Activated CD4-positive, alpha-beta T cell treated with anti-CD3 and anti-CD28 coated beads, Interleukin-2, amount 10 ng/mL, durations not matched to agents 7 days and 5 days (primary cell): ENCODE measurements at regions not wholly inside any gene's neighbourhood (a gene's known extent, or its start where the extent isn't known, plus 50 kb on each side); places are given as distances from the start of the nearest gene placed in this dataset.
"Not testable (repeated sequence)": the region's sequence is repeated elsewhere in the genome, so short reads cannot be mapped to it uniquely, and the experiment has no call there.

Source experiments
- CTCF ChIA-PET: fragments of 350-600 bp; sonication (Branson Sonifier 250); formaldehyde crosslinking; loops from one replicate; lab custom pipeline; 2021; ENCODE audit warnings: antibody characterized with exemption; lab: Charles Lee
- POLR2A ChIA-PET: fragments of 350-600 bp; sonication (Branson Sonifier 250); formaldehyde crosslinking; loops from one replicate; lab custom pipeline; 2021; ENCODE audit warnings: antibody characterized with exemption; lab: Charles Lee
- DNase-seq: peaks from one replicate; pipeline ENCODE4 v3.0.0-alpha.2; 2020
- H3K27ac Mint-ChIP-seq: one replicate; pipeline ENCODE4 v1.8.0; 2021; ENCODE audit warnings: mild to moderate bottlenecking, moderate library complexity, mixed read lengths
- H3K27me3 Mint-ChIP-seq: one replicate; pipeline ENCODE4 v1.8.0; 2021; ENCODE audit warnings: mixed read lengths
- H3K36me3 Mint-ChIP-seq: one replicate; pipeline ENCODE4 v1.8.0; 2021; ENCODE audit warnings: low read depth, mixed read lengths
- H3K4me1 Mint-ChIP-seq: one replicate; pipeline ENCODE4 v1.8.0; 2021; ENCODE audit warnings: mixed read lengths
- H3K4me3 Mint-ChIP-seq: one replicate; pipeline ENCODE4 v1.8.0; 2021; ENCODE audit warnings: mild to moderate bottlenecking, moderate library complexity, mixed read lengths
- H3K9me3 Mint-ChIP-seq: one replicate; pipeline ENCODE4 v1.8.0; 2021; ENCODE audit warnings: mixed read lengths

- Mint-ChIP-seq H3K9me3 (peaks cover 4% of the 10 kb centered on the region), H3K4me1 (no peaks in the 10 kb centered on the region), H3K4me3 (no peak overlapping the region), H3K27ac (no peak overlapping the region), H3K36me3 (no peaks in the 10 kb centered on the region), H3K27me3 (no peaks in the 10 kb centered on the region)
- DNase-seq: no peak
- CTCF ChIA-PET: interaction anchor here (0.6 to 1.2 kb wide), 2 partner anchors 19 to 63 kb away, joined by 3 read pairs; no protein-coding TSS in a partner anchor
- POLR2A ChIA-PET: no interaction called here
Observed at GRCh38 chr12:131573631-131574394, 137.1 kb upstream of the SFSWAP start.

GRCh38 chr12:131574395-131574771 is 136.5 kb upstream of the SFSWAP start:
- H3K4me1 Mint-ChIP-seq: no peaks in the 10 kb centered on the region
- H3K27me3 Mint-ChIP-seq: peaks cover under 1% of the 10 kb centered on the region
- H3K27ac Mint-ChIP-seq: no peak overlapping the region
- CTCF ChIA-PET: interaction anchor here (0.5 to 1.2 kb wide), 2 partner anchors 18 to 40 kb away, joined by 3 read pairs; no protein-coding TSS in a partner anchor
- DNase-seq: no peak
- POLR2A ChIA-PET: no interaction called here
- H3K4me3 Mint-ChIP-seq: no peak overlapping the region
- H3K9me3 Mint-ChIP-seq: peaks cover 4% of the 10 kb centered on the region
- H3K36me3 Mint-ChIP-seq: no peaks in the 10 kb centered on the region

GRCh38 chr12:131575371-131575770 is 135.5 kb upstream of the SFSWAP start:
- Mint-ChIP-seq H3K27ac (no peak overlapping the region), H3K4me1 (no peaks in the 10 kb centered on the region), H3K9me3 (peaks cover 4% of the 10 kb centered on the region), H3K4me3 (no peak overlapping the region), H3K27me3 (peaks cover 3% of the 10 kb centered on the region), H3K36me3 (no peaks in the 10 kb centered on the region)
- ChIA-PET CTCF (no interaction called here), POLR2A (no interaction called here)
- DNase-seq: no peak

GRCh38 chr12:131576734-131577133 is 134.2 kb upstream of the SFSWAP start:
- H3K27me3 Mint-ChIP-seq, H3K9me3 Mint-ChIP-seq, H3K27ac Mint-ChIP-seq, POLR2A ChIA-PET, H3K36me3 Mint-ChIP-seq, DNase-seq, H3K4me1 Mint-ChIP-seq, CTCF ChIA-PET, H3K4me3 Mint-ChIP-seq: not testable (repeated sequence)

- DNase-seq: no peak
- H3K36me3 Mint-ChIP-seq: no peaks in the 10 kb centered on the region
- H3K27ac Mint-ChIP-seq: no peak overlapping the region
- no peaks in the 10 kb centered on the region for H3K4me1 Mint-ChIP-seq
- H3K4me3 Mint-ChIP-seq: no peak overlapping the region
- peaks cover 3% of the 10 kb centered on the region for H3K27me3 Mint-ChIP-seq
- peaks cover 4% of the 10 kb centered on the region for H3K9me3 Mint-ChIP-seq
- ChIA-PET CTCF (no interaction called here), POLR2A (no interaction called here)
Observed at GRCh38 chr12:131577766-131578165, 133.1 kb upstream of the SFSWAP start.

GRCh38 chr12:131578828-131579470 is 131.9 kb upstream of the SFSWAP start:
- Mint-ChIP-seq H3K4me1 (no peaks in the 10 kb centered on the region), H3K4me3 (no peak overlapping the region), H3K9me3 (peaks cover 4% of the 10 kb centered on the region), H3K27me3 (peaks cover 3% of the 10 kb centered on the region), H3K27ac (no peak overlapping the region), H3K36me3 (no peaks in the 10 kb centered on the region)
- no peak for DNase-seq
- CTCF ChIA-PET: no interaction called here
- POLR2A ChIA-PET: no interaction called here

- no peak for DNase-seq
- no peak overlapping the region for H3K27ac Mint-ChIP-seq
- H3K4me1 Mint-ChIP-seq: no peaks in the 10 kb centered on the region
- ChIA-PET CTCF (no interaction called here), POLR2A (no interaction called here)
- peaks cover 7% of the 10 kb centered on the region for H3K9me3 Mint-ChIP-seq
- no peaks in the 10 kb centered on the region for H3K36me3 Mint-ChIP-seq
- peaks cover 3% of the 10 kb centered on the region for H3K27me3 Mint-ChIP-seq
- H3K4me3 Mint-ChIP-seq: no peak overlapping the region
Observed at GRCh38 chr12:131583090-131583712, 127.7 kb upstream of the SFSWAP start.

- Mint-ChIP-seq H3K27ac (no peak overlapping the region), H3K4me1 (no peaks in the 10 kb centered on the region), H3K9me3 (peaks cover 7% of the 10 kb centered on the region), H3K4me3 (no peak overlapping the region), H3K27me3 (no peaks in the 10 kb centered on the region), H3K36me3 (no peaks in the 10 kb centered on the region)
- no peak for DNase-seq
- ChIA-PET POLR2A (no interaction called here), CTCF (no interaction called here)
Observed at GRCh38 chr12:131586269-131586668, 124.6 kb upstream of the SFSWAP start.

- Mint-ChIP-seq H3K4me1 (no peaks in the 10 kb centered on the region), H3K36me3 (no peaks in the 10 kb centered on the region), H3K27me3 (no peaks in the 10 kb centered on the region), H3K4me3 (no peak overlapping the region), H3K27ac (no peak overlapping the region), H3K9me3 (peaks cover 7% of the 10 kb centered on the region)
- ChIA-PET CTCF (no interaction called here), POLR2A (no interaction called here)
- no peak for DNase-seq
Observed at GRCh38 chr12:131586761-131587160, 124.1 kb upstream of the SFSWAP start.

- Mint-ChIP-seq H3K36me3 (no peaks in the 10 kb centered on the region), H3K4me3 (no peak overlapping the region), H3K27me3 (no peaks in the 10 kb centered on the region), H3K27ac (no peak overlapping the region), H3K4me1 (peaks cover 3% of the 10 kb centered on the region), H3K9me3 (peaks cover 7% of the 10 kb centered on the region)
- ChIA-PET POLR2A (no interaction called here), CTCF (no interaction called here)
- DNase-seq: no peak
Observed at GRCh38 chr12:131587565-131587964, 123.3 kb upstream of the SFSWAP start.

- POLR2A ChIA-PET: no interaction called here
- CTCF ChIA-PET: interaction anchor here (1.0 kb wide), 1 partner anchor 105 kb away, joined by 3 read pairs; no protein-coding TSS in a partner anchor
- no peak overlapping the region for H3K4me3 Mint-ChIP-seq
- DNase-seq: no peak
- no peaks in the 10 kb centered on the region for H3K36me3 Mint-ChIP-seq
- H3K4me1 Mint-ChIP-seq: peaks cover 16% of the 10 kb centered on the region
- no peaks in the 10 kb centered on the region for H3K27me3 Mint-ChIP-seq
- peaks cover 10% of the 10 kb centered on the region for H3K9me3 Mint-ChIP-seq
- H3K27ac Mint-ChIP-seq: no peak overlapping the region
Observed at GRCh38 chr12:131589221-131589897, 121.5 kb upstream of the SFSWAP start.

- peaks cover 8% of the 10 kb centered on the region for H3K9me3 Mint-ChIP-seq
- peaks cover 16% of the 10 kb centered on the region for H3K4me1 Mint-ChIP-seq
- no peak overlapping the region for H3K4me3 Mint-ChIP-seq
- no peak overlapping the region for H3K27ac Mint-ChIP-seq
- H3K36me3 Mint-ChIP-seq: no peaks in the 10 kb centered on the region
- ChIA-PET CTCF (interaction anchor here (0.7 to 1.0 kb wide), 2 partner anchors 10 to 104 kb away, joined by 3 read pairs; no protein-coding TSS in a partner anchor), POLR2A (no interaction called here)
- DNase-seq: no peak
- no peaks in the 10 kb centered on the region for H3K27me3 Mint-ChIP-seq
Observed at GRCh38 chr12:131589966-131590365, 120.9 kb upstream of the SFSWAP start.

- H3K27ac Mint-ChIP-seq: no peak overlapping the region
- no peak for DNase-seq
- H3K36me3 Mint-ChIP-seq: no peaks in the 10 kb centered on the region
- peaks cover 16% of the 10 kb centered on the region for H3K4me1 Mint-ChIP-seq
- no peak overlapping the region for H3K4me3 Mint-ChIP-seq
- H3K9me3 Mint-ChIP-seq: peaks cover 8% of the 10 kb centered on the region
- H3K27me3 Mint-ChIP-seq: no peaks in the 10 kb centered on the region
- POLR2A ChIA-PET: no interaction called here
- CTCF ChIA-PET: interaction anchor here (1.6 kb wide), 1 partner anchor 13 kb away, joined by 5 read pairs; no protein-coding TSS in a partner anchor
Observed at GRCh38 chr12:131591136-131591535, 119.8 kb upstream of the SFSWAP start.
